NCI-H2196 (cell line): ENCODE measurements at regions not wholly inside any gene's neighbourhood (a gene's known extent, or its start where the extent isn't known, plus 50 kb on each side); places are given as distances from the start of the nearest gene placed in this dataset.

Experiments
- DNase-seq: peaks from one replicate; lab custom pipeline; 2025; ENCODE audit not compliant: unreplicated experiment; lab: John Stamatoyannopoulos, UW

- no peak for DNase-seq
Measured at GRCh38 chr15:89400116-89400781, 65.6 kb upstream of the POLG start.

GRCh38 chr15:89399238-89400115, 64.9 kb upstream of the POLG start:
- DNase-seq, result peak; percentile 42

GRCh38 chr15:89398896-89399237, 64.2 kb upstream of the POLG start:
- DNase-seq, result no peak

- no peak for DNase-seq
Measured at GRCh38 chr15:89397653-89398023, 63.0 kb upstream of the POLG start.

- DNase-seq, result no peak
Measured at GRCh38 chr15:89396723-89397652, 62.4 kb upstream of the POLG start.

GRCh38 chr15:89395996-89396395, 61.4 kb upstream of the POLG start:
- DNase-seq, result no peak

- no peak for DNase-seq
Measured at GRCh38 chr15:89395461-89395871, 60.8 kb upstream of the POLG start.

- DNase-seq, result no peak
Measured at GRCh38 chr15:89395031-89395430, 60.4 kb upstream of the POLG start.

GRCh38 chr15:89393056-89393455, 58.4 kb upstream of the POLG start:
- no peak for DNase-seq

- no peak for DNase-seq
Measured at GRCh38 chr15:89391685-89392257, 57.1 kb upstream of the POLG start.

- no peak for DNase-seq
Measured at GRCh38 chr15:89389841-89390603, 55.4 kb upstream of the POLG start.

- no peak for DNase-seq
Measured at GRCh38 chr15:89387140-89387903, 52.7 kb upstream of the POLG start.

- no peak for DNase-seq
Measured at GRCh38 chr15:89385596-89386331, 51.1 kb upstream of the POLG start.
